Heart right ventricle (tissue), 16 donors: ENCODE measurements at regions not wholly inside any gene's neighbourhood (a gene's known extent, or its start where the extent isn't known, plus 50 kb on each side); places are given as distances from the start of the nearest gene placed in this dataset.
A peak's percentile ranks its signal among the peaks of the same experiment; 100 is the strongest.

ENCODE experiments used
- ATAC-seq, 8 donors: fragments of 200-7000 bp; cut with Tn5 transposase; one replicate each; pipeline ENCODE4 v1.9.1; 2020; ENCODE audit warnings: mild to moderate bottlenecking in 8 of 8, moderate library complexity in 8 of 8, moderate number of reproducible peaks in 1 of 8
- DNase-seq, 2 donors: peaks; one replicate each; pipeline ENCODE4 v3.0.0-alpha.2; 2020
- H3K27ac ChIP-seq, 10 donors: fragments of 200-600 bp; sonication (generic) in 2 of 10; one replicate each; pipeline versions ENCODE4 v1.5.0 to v1.8.0; 2020 to 2022; ENCODE audit warnings: mild to moderate bottlenecking in 3 of 10
- H3K27me3 ChIP-seq, 7 donors: fragments of 200-600 bp; one replicate each; pipeline ENCODE4 v1.8.0; 2021 to 2022; ENCODE audit warnings: mild to moderate bottlenecking in 2 of 7
- H3K36me3 ChIP-seq, 9 donors: fragments of 200-600 bp; sonication (generic) in 1 of 9; one replicate each; pipeline versions ENCODE4 v1.5.0 to v1.8.0; 2020 to 2022; ENCODE audit warnings: mild to moderate bottlenecking in 2 of 9
- H3K4me1 ChIP-seq, 9 donors: fragments of 200-600 bp; sonication (generic) in 1 of 9; one replicate each; pipeline versions ENCODE4 v1.5.0 to v1.8.0; 2020 to 2022; ENCODE audit warnings: mild to moderate bottlenecking in 4 of 9
- H3K4me3 ChIP-seq, 10 donors: fragments of 200-600 bp; sonication (generic) in 2 of 10; one replicate each; pipeline versions ENCODE4 v1.5.0 to v1.8.0; 2020 to 2022; ENCODE audit warnings: mild to moderate bottlenecking in 7 of 10, moderate library complexity in 2 of 10
- H3K9me3 ChIP-seq, 11 donors: fragments of 200-600 bp in 10 of 11; sonication (generic) in 2 of 11; one replicate each; pipeline versions ENCODE4 v1.5.0 to v1.8.0; 2013 to 2022; ENCODE audit warnings: mild to moderate bottlenecking in 2 of 11, control low read depth in 1 of 11, moderate library complexity in 1 of 11
- CTCF ChIP-seq, 9 donors: fragments of 200-600 bp; sonication (generic) in 2 of 9; IDR thresholded peaks; one replicate each; pipeline versions ENCODE4 v1.5.0 to v1.8.0; 2021 to 2022; ENCODE audit warnings: antibody characterized with exemption in 9 of 9, mild to moderate bottlenecking in 5 of 9, moderate library complexity in 1 of 9
- WGBS, 2 donors: extraction: QIAGEN DNeasy Blood & Tissue Kit; methylation state at CpG; one replicate each; pipeline ENCODE4 v1.1.7; 2013; ENCODE audit warnings: inconsistent platforms in 1 of 2; 5-methylcytosine and 5-hydroxymethylcytosine counted together
- intact Hi-C, 10 donors: fragments of 100-400 bp; cut with DNase I; formaldehyde crosslinking; loops; one replicate each; pipeline versions ENCODE4 v1.11.1 to v1.14.2; 2022
- donor health status: Arrhythmogenic right ventricular cardiomyopathy.
- donor health status: ischemic (EF 13 %, LVEDD 7.1; RV severe dilation, severe dysfunction).
- donor health status: healthy with polysubstance abuse.
- donor health status: DM: no; HTN: yes; CAD: no.
- donor health status: DM: no; HTN: no; CAD: no.
- donor health status: ischemic (EF 25% LVEDD 6.9; RV normal size, moderate dysfunction).
- donor health status: ischemic (EF 25% LVEDD 5.7; RV mildly dilated, moderate dysfunction).
- donor health status: healthy.
- donor health status: DM: yes; HTN: yes; CAD: no.
- donor health status: Ischemic cardiomyopathy.
- donor health status: ischemic (EF 35%, LVEDD 5.7; RV mildly dilated, moderate dysfunction).
- donor health status: nonischemic (EF 11% LVEDD 7.7; RV severe dilation, severe dysfunction).
- donor health status: DM: yes; HTN: yes; CAD: no.
- donor health status: PGD.
- donor health status: ischemic (EF 29% LVEDD 5.4; RV normal size, mild dysfunction).
- donor health status: nonischemic (EF 23%, LVEDD 6.1; RV moderate dilation, normal function).

GRCh38 chr5:5622806-5623205 is 200.3 kb downstream of the ICE1 start:
- no peak for TF ChIP-seq CTCF (IDR thresholded peaks at IDR 0.05)
- DNase-seq (no peak), ATAC-seq (no peak)
- Histone ChIP-seq H3K4me3 (no peak overlapping the region), H3K4me1 (peaks cover 0 to 9% (median 0%) of the 10 kb centered on the region in 9 donors), H3K36me3 (no peaks in the 10 kb centered on the region), H3K27me3 (no peaks in the 10 kb centered on the region), H3K27ac (no peak overlapping the region), H3K9me3 (peaks cover 0 to 40% (median 11%) of the 10 kb centered on the region in 11 donors)
- intact Hi-C loops, result no loop called here

GRCh38 chr5:5619546-5619945 is 197.1 kb downstream of the ICE1 start:
- no peak for TF ChIP-seq CTCF (IDR thresholded peaks at IDR 0.05)
- H3K4me1 ChIP-seq, result peaks cover 0 to 17% (median 0%) of the 10 kb centered on the region in 9 donors
- no peak overlapping the region for H3K4me3 ChIP-seq
- no peak overlapping the region for H3K27ac ChIP-seq
- intact Hi-C loops, result loop anchor here in 1 of 10 donors (10.0 kb wide), 1 partner anchor 115 kb away; no protein-coding TSS in a partner anchor
- peaks cover 0 to 33% (median 11%) of the 10 kb centered on the region in 11 donors for H3K9me3 ChIP-seq
- ATAC-seq (peak in 3 of 8 donors; percentile 53 to 63 (median 59)), DNase-seq (no peak)
- H3K36me3 ChIP-seq, result no peaks in the 10 kb centered on the region
- 38 to 66% methylated on average over 3 of the region's 3 CpGs for WGBS, 2 donors
- H3K27me3 ChIP-seq, result no peaks in the 10 kb centered on the region

DNA sequence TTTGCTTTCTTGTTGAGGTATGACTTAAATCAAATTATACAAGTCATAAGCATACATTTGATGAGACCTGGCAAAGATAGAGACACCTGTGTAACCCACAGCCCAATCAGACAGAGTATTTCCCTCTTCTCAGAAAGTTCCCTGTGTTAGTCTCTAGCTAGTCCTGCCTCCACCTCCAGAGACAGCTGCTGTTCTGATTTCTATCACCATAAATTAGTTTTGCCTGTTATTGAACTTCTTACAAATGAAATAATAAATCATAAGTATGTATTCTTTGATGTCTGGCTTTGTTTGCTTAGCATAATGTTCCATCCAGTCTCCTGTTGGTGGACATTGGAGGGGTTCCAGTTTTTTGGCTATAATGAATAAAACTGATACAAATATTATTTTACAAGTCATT is 194.5 kb downstream of the ICE1 start:
- intact Hi-C loops, result loop anchor here in 1 of 10 donors (10.0 kb wide), 1 partner anchor 112 kb away; no protein-coding TSS in a partner anchor
- Histone ChIP-seq H3K4me1 (peaks cover 0 to 17% (median 0%) of the 10 kb centered on the region in 9 donors), H3K4me3 (no peak overlapping the region), H3K36me3 (no peaks in the 10 kb centered on the region), H3K27me3 (no peaks in the 10 kb centered on the region), H3K9me3 (peaks cover 0 to 13% (median 0%) of the 10 kb centered on the region in 11 donors), H3K27ac (no peak overlapping the region)
- no peak for TF ChIP-seq CTCF (IDR thresholded peaks at IDR 0.05)
- no peak for DNase-seq
- ATAC-seq, result no peak

- Histone ChIP-seq H3K27ac (no peak overlapping the region), H3K4me3 (no peak overlapping the region), H3K9me3 (peaks cover 0 to 8% (median 0%) of the 10 kb centered on the region in 11 donors), H3K27me3 (no peaks in the 10 kb centered on the region), H3K4me1 (peaks cover 0 to 17% (median 0%) of the 10 kb centered on the region in 9 donors), H3K36me3 (no peaks in the 10 kb centered on the region)
- intact Hi-C loops, result loop anchor here in 1 of 10 donors (10.0 kb wide), 1 partner anchor 112 kb away; no protein-coding TSS in a partner anchor
- WGBS, 2 donors, result 19% methylated on average over 7 of the region's 7 CpGs
- ATAC-seq, result no peak
- no peak for TF ChIP-seq CTCF (IDR thresholded peaks at IDR 0.05)
- DNase-seq, result no peak
Measured at GRCh38 chr5:5616247-5616895, 193.9 kb downstream of the ICE1 start.
